Endothelial cell of umbilical vein (primary cell): ENCODE measurements at regions not wholly inside any gene's neighbourhood (a gene's known extent, or its start where the extent isn't known, plus 50 kb on each side); places are given as distances from the start of the nearest gene placed in this dataset.
A peak's percentile ranks its signal among the peaks of the same experiment; 100 is the strongest.

Experiments
- EZH2 ChIP-seq: IDR thresholded peaks from 2 replicates; pipeline ENCODE4 v1.6.1; 2012; ENCODE audit warnings: borderline replicate concordance, low read depth, mild to moderate bottlenecking, moderate library complexity, low read length, inconsistent platforms; ENCODE audit not compliant: severe bottlenecking
- FOS ChIP-seq: IDR thresholded peaks from 2 replicates; pipeline ENCODE4 v1.6.1; 2011; ENCODE audit warnings: mild to moderate bottlenecking, low read length, moderate library complexity, borderline replicate concordance; ENCODE audit not compliant: insufficient read depth
- GATA2 ChIP-seq: IDR thresholded peaks from 2 replicates; pipeline ENCODE4 v1.7.0; 2011; ENCODE audit warnings: low read depth, mild to moderate bottlenecking, moderate library complexity, mixed read lengths, low read length; ENCODE audit not compliant: insufficient read length, insufficient read depth
- JUN ChIP-seq: IDR thresholded peaks from 2 replicates; pipeline ENCODE4 v1.6.1; 2011; ENCODE audit warnings: borderline replicate concordance, low read depth; ENCODE audit not compliant: insufficient read length, insufficient read depth
- MYC ChIP-seq: IDR thresholded peaks from one replicate; pipeline ENCODE4 v1.6.1; 2011; ENCODE audit warnings: mild to moderate bottlenecking, low read depth, low read length
- POLR2A ChIP-seq: IDR thresholded peaks from 2 replicates; pipeline ENCODE4 v1.6.1; 2012; ENCODE audit warnings: low read depth, mild to moderate bottlenecking, control low read depth, low read length
- POLR2AphosphoS5 ChIP-seq: IDR thresholded peaks from 2 replicates; pipeline ENCODE4 v1.6.1; 2012; ENCODE audit warnings: low read depth, mild to moderate bottlenecking, control low read depth, low read length, moderate library complexity; ENCODE audit not compliant: insufficient read depth
- TF ChIP-seq, protein P1 (sequence below), 2 donors: IDR thresholded peaks; 1 replicate in 1 of 2; 2 replicates in 1 of 2; pipeline ENCODE4 v1.5.1; 2011; ENCODE audit warnings: low read length in 2 of 2, mild to moderate bottlenecking in 2 of 2, moderate library complexity in 2 of 2, control low read depth in 1 of 2, inconsistent platforms in 1 of 2, low read depth in 1 of 2; ENCODE audit not compliant: insufficient read depth in 1 of 2; ENCODE audit errors: extremely low read depth in 1 of 2
- TF ChIP-seq, protein P2 (sequence below): IDR thresholded peaks from 2 replicates; pipeline ENCODE4 v1.6.1; 2011; ENCODE audit not compliant: insufficient read depth, insufficient read length

GRCh38 chr18:72460210-72460680 is 83.9 kb downstream of the CBLN2 start:
- TF ChIP-seq, protein P1, sequence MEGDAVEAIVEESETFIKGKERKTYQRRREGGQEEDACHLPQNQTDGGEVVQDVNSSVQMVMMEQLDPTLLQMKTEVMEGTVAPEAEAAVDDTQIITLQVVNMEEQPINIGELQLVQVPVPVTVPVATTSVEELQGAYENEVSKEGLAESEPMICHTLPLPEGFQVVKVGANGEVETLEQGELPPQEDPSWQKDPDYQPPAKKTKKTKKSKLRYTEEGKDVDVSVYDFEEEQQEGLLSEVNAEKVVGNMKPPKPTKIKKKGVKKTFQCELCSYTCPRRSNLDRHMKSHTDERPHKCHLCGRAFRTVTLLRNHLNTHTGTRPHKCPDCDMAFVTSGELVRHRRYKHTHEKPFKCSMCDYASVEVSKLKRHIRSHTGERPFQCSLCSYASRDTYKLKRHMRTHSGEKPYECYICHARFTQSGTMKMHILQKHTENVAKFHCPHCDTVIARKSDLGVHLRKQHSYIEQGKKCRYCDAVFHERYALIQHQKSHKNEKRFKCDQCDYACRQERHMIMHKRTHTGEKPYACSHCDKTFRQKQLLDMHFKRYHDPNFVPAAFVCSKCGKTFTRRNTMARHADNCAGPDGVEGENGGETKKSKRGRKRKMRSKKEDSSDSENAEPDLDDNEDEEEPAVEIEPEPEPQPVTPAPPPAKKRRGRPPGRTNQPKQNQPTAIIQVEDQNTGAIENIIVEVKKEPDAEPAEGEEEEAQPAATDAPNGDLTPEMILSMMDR (IDR thresholded peaks at IDR 0.05; ENCODE audit: extremely low read depth in 1 of 2, insufficient read depth in 1 of 2, low read depth in 1 of 2, low read length in 2 of 2): no peak
- TF ChIP-seq EZH2: no peak
- TF ChIP-seq JUN: no peak
- TF ChIP-seq, protein P2, sequence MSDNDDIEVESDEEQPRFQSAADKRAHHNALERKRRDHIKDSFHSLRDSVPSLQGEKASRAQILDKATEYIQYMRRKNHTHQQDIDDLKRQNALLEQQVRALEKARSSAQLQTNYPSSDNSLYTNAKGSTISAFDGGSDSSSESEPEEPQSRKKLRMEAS: no peak
- TF ChIP-seq POLR2A: no peak
- TF ChIP-seq POLR2AphosphoS5: no peak
- no peak for TF ChIP-seq MYC
- TF ChIP-seq FOS: peak; percentile 33
- no peak for TF ChIP-seq GATA2
